Stimulated activated CD4-positive, alpha-beta T cell treated with anti-CD3 and anti-CD28 coated beads, Interleukin-1b, Interleukin-23, amount 100 ng/mL, for 24 hours (primary cell): ENCODE measurements at regions not wholly inside any gene's neighbourhood (a gene's known extent, or its start where the extent isn't known, plus 50 kb on each side); places are given as distances from the start of the nearest gene placed in this dataset.

Source experiments
- DNase-seq, 4 experiments: peaks; one replicate each; pipeline ENCODE4 v3.0.0-alpha.2; 2020; ENCODE audit warnings: low read depth in 4 of 4, low spot score in 1 of 4

- DNase-seq = no peak
Observed at GRCh38 chr6:97572943-97573342, 289.9 kb upstream of the MMS22L start.

- DNase-seq = no peak
Observed at GRCh38 chr6:97586344-97586743, 303.3 kb upstream of the MMS22L start.

DNA sequence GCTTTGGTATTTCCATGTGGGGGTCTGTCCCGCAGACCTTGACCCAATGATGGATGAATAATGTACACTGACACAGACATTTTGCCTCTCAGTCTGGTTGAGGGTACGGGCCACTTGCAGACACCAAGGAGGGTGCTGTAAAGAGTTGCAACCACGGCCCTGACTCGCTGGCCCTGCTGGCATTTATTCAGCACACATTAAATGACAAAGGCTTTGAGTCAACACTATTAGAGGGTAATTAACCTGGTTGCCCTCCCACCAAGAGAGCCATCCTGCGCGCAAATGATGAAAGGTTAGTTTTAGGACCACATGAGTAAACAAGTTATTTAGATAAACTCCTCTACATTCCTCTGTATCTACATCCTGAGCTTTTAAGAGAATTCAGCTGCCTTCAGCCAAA, 308.9 kb upstream of the MMS22L start:
- no peak for DNase-seq

DNA sequence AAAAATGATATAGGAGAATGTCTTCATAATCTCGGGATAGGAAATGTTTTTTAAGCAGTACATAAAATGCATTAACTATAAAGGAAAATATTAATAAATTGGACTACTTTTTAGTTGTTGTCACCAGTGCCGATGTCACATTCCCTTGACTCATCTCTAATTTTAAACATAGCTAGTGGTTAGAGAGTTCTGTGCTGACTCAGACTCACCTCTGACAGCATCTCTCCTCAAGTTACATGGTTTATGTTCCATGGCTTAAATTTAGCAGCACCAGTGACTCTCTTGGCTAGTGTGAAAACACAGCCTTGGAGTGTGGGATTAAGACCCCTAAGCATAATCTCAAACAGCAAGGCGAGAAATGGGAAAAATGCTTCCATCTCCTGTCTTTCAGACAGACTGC, 311.8 kb upstream of the MMS22L start:
- DNase-seq = no peak

DNA sequence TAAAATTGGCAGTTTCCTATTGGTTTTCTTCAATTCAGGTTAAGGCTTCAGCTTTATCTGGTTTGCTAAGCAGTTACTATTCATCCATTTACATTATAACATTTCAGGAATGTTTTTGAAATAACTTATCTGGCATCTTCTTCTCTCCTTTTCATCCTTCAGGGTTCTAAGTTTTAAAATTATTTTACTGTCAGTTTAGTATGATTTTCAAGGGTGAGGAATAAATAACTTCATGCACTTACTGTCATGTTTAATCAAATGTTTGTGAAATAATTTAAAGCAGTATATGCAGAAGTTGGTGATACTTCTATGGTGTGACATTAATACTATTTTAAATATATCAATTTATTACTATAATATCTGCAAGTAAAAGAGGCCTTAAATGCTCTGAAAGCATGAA, 338.1 kb upstream of the MMS22L start:
- no peak for DNase-seq

- no peak for DNase-seq
Observed at GRCh38 chr6:97626671-97627441, 343.8 kb upstream of the MMS22L start.

GRCh38 chr6:97629180-97629579, 346.2 kb upstream of the MMS22L start:
- no peak for DNase-seq

DNA sequence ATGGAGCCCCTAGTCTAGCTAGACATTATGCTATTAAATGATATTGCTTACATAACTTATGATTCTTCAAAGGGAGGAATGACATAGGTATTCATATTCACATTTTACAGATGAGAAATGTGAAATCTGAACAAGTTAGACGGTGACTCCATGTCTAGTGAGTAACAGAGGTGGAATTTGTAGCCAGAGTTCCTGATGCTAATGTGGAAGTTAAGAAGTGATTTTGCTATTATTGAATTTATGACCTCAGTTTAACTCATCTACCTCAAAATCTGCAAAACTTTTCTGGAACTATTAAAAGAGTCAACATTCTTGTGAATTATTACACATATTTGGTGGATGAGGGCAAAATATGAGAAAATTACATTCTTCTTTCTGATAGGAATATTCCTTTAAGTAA, 347.6 kb upstream of the MMS22L start:
- no peak for DNase-seq

DNA sequence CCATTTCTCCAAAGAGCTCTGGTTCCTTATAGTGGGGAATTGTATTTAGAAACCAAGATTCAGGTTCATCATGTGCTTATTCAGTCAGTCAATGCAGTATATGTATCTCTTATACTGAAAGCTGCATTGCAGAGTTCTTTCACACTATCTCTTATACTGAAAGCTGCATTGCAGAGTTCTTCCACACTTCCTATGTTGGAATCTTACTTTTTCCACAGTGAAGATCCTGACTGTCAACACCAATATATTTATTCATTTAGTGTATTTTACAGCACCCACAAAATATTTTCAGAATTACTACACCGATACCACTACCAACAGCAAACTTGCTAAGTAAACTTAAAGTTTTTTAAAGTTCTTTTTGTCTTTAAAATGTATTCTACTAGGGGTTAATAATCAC, 349.3 kb upstream of the MMS22L start:
- no peak for DNase-seq

- DNase-seq = no peak
Observed at GRCh38 chr6:97639702-97640101, 356.7 kb upstream of the MMS22L start.

DNA sequence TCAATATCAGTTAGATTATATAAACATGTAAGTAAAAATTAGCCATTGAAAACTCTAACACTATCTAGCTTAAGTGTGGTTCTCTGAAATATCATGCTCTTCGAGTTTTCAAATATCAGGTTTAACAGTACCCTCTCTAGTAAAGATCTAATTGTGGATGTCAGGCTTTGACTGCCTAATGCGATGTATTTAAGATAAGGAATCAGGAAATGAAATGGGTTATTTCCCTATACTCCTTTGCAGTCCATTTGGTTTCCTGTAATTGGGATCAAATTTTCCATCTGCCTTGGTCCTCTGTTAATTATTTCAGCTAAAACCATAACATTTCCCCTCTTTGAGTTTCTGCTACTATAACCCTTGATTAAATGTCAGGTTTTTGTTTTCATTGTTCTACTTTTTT, 361.3 kb upstream of the MMS22L start:
- DNase-seq = no peak

DNA sequence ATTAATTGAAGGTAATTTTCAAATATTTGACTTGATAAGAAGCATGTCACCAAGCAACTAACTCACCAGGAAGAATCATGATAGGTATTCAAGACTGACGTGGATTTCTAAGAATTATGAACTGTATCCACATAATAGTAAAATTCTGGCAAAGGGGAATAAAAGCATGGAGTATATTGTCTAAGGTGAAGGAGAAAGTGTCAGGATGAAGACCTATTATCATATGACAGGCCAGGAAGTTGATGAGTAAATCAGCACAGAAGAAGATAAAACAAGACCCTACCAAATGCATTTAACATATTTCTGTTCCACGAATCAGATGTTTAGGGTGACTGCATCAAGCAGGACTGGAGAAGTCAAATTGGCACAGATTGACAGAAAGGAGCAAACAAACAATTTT, 362.7 kb upstream of the MMS22L start:
- no peak for DNase-seq

- DNase-seq = no peak
Observed at GRCh38 chr6:97653076-97653475, 370.1 kb upstream of the MMS22L start.

DNA sequence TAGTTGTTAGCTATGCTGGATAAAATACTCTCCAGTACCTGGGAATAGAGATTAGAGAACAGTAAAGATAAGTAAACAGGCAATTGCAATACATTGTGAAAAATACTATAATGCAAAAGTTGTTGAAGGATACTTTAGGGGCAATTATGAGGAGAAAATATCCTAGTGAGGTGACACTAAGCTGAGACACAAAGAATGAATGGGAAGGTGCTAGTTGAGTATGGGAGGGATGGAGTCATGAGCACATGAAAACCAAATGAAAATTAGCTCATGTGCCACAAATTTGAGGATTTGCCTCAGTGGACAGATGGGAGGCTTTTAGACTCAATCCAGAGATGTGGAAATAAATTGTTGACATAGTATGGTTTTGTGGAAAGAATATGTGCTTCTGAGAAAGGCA, 370.5 kb upstream of the MMS22L start:
- no peak for DNase-seq

- no peak for DNase-seq
Observed at GRCh38 chr6:97654674-97655073, 371.7 kb upstream of the MMS22L start.

GRCh38 chr6:97656236-97656635, 373.2 kb upstream of the MMS22L start:
- no peak for DNase-seq

DNA sequence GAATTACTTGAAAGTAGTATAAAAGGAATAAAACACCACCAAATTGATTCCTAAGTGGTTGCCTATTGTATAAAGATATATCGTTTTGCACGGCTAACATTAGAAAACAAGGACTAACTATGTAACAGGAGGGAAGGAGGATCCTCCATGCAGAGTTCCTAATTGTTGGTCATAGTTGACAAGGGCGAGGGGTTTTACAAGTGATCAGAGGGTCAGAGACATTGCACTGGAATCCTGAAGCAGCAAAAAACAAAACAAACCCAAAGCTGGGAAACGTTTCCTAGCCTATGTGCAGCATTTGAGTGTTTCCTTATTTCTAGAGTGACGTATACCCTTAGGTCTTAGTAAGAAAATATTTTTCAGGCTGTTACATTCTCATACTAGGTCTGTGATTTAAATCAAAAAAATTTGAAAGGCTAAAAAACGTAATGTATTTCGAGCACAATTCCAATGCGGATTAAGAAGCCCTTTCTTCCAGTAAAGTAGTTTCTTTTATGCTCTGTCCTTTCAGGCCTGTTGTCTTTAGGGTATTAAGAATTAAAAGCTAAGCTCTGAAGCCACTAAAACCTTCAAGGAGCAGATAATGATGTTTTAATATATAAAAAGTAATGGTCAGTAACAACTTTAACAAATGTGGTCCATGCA, 373.8 kb upstream of the MMS22L start:
- DNase-seq = no peak

DNA sequence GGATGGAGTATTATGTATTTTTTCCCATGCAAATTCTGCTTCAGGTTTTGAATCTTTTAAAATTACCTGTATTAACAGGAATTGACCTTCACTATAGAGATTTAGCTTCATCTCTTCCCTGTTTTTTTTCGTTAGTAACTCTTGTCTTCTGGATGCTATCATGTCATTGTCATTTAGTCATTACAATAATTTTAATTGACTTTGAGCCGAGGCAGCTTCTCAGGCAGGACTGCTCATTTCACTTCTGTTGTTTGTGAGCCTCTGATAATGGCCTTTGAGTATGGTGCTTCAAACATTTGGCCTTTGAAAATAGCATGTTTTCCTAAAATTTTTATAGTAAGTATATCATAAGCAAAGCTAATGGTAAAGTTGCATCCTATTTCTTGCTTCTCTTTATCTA, 375.1 kb upstream of the MMS22L start:
- DNase-seq = no peak

DNA sequence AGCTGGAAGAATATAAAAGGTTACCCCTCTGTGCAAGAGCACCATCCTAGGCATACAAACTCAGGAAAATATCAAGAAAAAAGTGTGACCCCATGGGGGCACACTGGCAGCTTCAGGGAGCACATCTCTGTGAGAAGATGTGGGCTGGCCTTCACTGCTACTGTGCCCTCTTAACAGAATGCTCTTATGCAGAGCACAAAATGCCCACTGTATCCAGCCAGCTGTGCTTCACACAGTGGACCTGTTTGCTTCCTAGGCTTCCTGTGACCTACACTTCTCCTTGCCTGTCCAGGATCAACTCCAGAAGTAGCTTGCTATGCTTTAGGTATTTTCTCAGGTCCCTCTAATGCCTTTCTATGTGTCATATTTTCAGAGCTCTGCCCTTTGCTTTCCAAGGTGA, 380.2 kb upstream of the MMS22L start:
- DNase-seq = no peak

DNA sequence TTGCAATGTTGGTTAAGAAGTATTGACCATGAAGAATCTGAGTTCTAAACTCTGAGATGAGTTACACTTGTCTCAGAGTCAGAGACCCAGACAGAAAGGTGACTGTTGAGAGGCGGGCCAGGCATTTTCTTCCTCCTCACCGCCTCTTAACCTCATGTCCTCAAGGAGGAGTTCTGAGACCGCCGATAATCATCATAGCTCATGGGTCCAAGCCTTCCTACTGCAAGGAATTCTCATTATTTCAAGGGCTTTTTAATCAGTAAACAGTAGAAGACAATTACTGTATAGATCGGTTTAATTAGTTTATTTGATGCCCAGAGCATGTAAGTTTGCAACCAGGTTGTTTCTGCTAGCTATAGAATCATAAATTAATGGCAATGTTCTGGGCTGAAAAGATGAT, 382.4 kb upstream of the MMS22L start:
- no peak for DNase-seq

DNA sequence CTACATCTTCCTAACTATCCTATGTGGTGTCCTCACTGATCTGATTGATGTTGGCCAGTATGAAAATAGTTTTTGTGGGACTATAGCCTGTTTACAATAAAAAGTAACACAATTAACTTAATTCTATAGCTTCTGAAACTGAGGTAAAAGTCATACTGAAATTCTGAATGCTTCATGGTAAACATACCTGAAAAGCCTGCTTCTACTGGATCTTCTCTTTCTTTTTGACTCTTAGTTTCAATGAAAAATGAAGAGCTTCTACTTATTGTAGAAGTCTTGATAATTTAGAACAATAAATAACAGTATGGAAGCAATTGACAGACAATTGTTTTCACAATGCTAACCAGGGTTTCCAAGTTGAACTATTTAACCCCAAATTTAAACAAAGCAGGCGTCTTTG, 383.9 kb upstream of the MMS22L start:
- no peak for DNase-seq

GRCh38 chr6:97668716-97669115, 385.7 kb upstream of the MMS22L start:
- DNase-seq = no peak
